ENCODE measurements at regions not wholly inside any gene's neighbourhood (a gene's known extent, or its start where the extent isn't known, plus 50 kb on each side); places are given as distances from the start of the nearest gene placed in this dataset.
"Not testable (repeated sequence)": the region's sequence is repeated elsewhere in the genome, so short reads cannot be mapped to it uniquely, and the experiment has no call there.

DNA sequence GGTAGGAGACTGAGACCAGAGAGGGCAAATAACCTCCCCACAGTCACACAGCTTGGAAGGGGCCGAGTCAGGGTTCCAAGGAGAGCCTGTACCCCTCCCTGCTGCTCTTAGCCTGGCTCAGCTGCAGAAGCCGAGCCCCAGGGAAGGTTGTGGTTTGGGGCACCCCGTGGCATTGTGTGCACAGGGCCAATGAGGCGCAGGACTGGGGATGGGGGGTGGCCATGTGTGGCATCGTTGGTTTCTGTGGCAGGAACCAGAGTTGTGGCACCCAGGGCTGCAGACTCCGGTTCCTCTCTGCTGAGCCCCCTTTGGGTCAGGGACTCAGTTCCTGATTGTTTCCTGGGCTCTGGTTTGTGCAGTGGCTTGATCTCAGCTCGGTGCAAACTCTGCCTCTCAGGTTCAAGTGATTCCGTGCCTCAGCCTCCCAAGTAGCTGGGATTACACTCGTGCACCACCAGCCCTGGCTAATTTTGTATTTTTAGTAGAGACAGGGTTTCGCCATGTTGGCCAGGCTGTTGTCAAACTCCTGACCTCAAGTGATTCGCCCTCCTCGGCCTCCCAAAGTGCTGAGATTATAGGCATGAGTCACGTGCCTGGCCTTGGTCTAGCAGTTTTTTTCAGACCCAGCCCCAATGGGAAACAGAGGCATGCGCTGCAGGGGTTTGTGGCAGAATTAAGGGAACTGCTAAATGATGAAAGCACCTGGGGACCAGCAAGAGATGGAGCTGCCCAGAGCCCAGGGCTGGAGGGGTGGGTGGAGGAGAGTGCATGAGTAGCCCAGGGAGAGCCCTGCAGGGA lies 221.0 kb upstream of the SULF2 start:
- no peak for DNase-seq (ENCODE audit: extremely low spot score, insufficient read length, low read depth)
- no peak for FAIRE-seq

DNA sequence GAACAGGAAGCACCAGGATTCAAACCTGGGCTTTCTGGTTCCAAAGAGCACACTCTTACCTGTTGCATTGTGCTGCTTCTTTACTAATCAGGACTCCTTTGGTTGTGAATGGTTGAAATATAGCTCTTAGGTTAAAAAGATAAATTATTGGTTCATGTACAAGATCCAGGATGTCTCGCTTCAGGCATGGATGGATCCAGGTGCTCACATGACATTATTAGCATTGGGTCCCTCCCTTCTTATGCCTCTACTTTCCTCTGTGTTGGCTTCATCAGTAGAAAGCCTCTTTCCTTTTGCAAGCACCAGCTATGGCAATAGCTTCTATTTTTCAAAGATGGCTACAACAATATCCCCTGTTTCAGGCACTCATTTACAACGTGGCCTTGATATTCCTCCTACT lies 217.7 kb upstream of the SULF2 start:
- FAIRE-seq (no peak), DNase-seq (ENCODE audit: extremely low spot score, insufficient read length, low read depth) (no peak)

GRCh38 chr20:48002517-48002970 lies 217.3 kb upstream of the SULF2 start:
- FAIRE-seq = peak; percentile 88
- peak; percentile 12 for DNase-seq (ENCODE audit: extremely low spot score, insufficient read length, low read depth)

DNA sequence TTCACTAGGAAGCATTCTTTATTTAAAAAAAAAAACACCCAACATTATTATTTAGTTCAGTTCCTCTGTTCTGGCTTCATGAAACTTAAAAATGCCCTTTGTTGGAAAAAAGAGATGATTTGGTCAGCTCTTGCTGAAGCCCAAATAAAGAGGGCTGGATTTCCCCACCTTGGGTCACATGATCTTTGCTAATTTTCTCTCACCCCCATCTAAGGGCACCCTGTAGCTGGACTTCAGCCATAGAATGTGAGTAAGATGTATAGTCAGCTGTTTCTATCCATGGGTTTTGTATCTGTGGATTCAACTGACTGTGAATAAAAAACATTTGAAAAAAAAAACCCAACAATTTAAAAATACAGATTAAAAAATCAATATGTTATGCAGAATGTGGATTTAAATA lies 213.9 kb upstream of the SULF2 start:
- FAIRE-seq = no peak

DNA sequence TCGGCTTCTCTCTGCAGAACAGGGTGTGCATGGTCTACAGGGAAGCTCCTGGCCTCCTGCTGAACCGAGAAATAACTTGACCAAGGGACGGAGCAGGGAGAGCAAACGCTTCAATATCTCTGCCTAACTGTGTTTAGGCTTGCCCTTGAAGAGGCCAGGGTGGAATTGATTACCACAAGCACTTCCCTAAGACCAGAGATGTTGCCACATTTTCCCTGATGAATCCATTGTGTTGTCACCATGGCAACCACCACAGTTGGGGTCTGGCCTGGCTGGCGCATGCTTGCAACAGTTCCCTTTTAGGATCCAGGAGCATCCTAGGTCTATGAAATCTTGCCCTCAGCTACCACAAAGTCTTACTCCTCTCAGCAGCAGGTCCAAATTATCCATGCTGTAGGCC lies 213.5 kb upstream of the SULF2 start:
- DNase-seq (ENCODE audit: extremely low spot score, insufficient read length, low read depth) (no peak), FAIRE-seq (no peak)

More for the DNA sequence above, 213.9 kb upstream of the SULF2 start:
- no peak for DNase-seq (ENCODE audit: extremely low spot score, insufficient read length, low read depth)

- DNase-seq (ENCODE audit: extremely low spot score, insufficient read length, low read depth) = no peak
- no peak for FAIRE-seq
Observed at GRCh38 chr20:47995661-47996060, 210.4 kb upstream of the SULF2 start.

GRCh38 chr20:47993817-47994216 lies 208.5 kb upstream of the SULF2 start:
- FAIRE-seq = no peak
- no peak for DNase-seq (ENCODE audit: extremely low spot score, insufficient read length, low read depth)

- FAIRE-seq = no peak
Observed at GRCh38 chr20:47993035-47993755, 207.9 kb upstream of the SULF2 start.

DNA sequence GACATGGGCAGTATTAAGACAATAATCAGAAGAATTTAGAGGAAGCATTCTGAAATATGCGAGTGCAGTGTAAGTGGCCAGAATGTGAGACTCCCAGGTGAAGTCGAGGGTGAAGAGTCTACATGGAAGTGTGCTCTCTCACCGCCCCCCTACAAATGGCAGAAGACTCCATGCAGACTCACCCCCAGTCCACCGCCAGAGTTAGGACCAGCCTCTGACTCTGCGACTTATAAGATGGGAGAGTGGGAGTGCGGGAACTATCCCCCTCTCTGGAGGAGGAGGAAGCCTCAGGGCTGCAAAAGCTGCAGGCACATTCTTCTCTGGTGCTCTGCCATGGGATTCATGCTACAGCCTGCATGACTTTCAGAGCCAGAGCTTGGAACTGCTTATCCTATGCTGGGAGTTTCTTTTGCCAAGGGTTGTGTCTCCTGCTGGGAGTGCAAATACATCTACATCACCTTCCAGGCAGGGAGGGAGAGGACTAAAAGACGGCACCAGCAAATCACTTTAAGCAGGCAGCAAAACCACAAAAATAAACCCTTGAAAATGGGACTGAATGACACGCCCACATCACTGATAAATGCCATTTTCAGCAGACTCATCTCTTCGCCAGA lies 206.7 kb upstream of the SULF2 start:
- DNase-seq (ENCODE audit: extremely low spot score, insufficient read length, low read depth) (no peak), FAIRE-seq (no peak)

More at GRCh38 chr20:47993035-47993755, 207.9 kb upstream of the SULF2 start:
- DNase-seq (ENCODE audit: extremely low spot score, insufficient read length, low read depth) = no peak

- no peak for DNase-seq (ENCODE audit: extremely low spot score, insufficient read length, low read depth)
- no peak for FAIRE-seq
Observed at GRCh38 chr20:47990507-47991150, 205.3 kb upstream of the SULF2 start.

GRCh38 chr20:47989957-47990356 lies 204.7 kb upstream of the SULF2 start:
- FAIRE-seq (no peak), DNase-seq (ENCODE audit: extremely low spot score, insufficient read length, low read depth) (no peak)

GRCh38 chr20:47988676-47989075 lies 203.4 kb upstream of the SULF2 start:
- FAIRE-seq = no peak
- no peak for DNase-seq (ENCODE audit: extremely low spot score, insufficient read length, low read depth)

GRCh38 chr20:47985092-47985850 lies 200.0 kb upstream of the SULF2 start:
- FAIRE-seq = no peak
- DNase-seq (ENCODE audit: extremely low spot score, insufficient read length, low read depth) = no peak

- no peak for DNase-seq (ENCODE audit: extremely low spot score, insufficient read length, low read depth)
- FAIRE-seq = no peak
Observed at GRCh38 chr20:47984437-47984836, 199.2 kb upstream of the SULF2 start.

- not testable (repeated sequence) for DNase-seq (ENCODE audit: extremely low spot score, insufficient read length, low read depth); FAIRE-seq
Observed at GRCh38 chr20:47983642-47984041, 198.4 kb upstream of the SULF2 start.

DNA sequence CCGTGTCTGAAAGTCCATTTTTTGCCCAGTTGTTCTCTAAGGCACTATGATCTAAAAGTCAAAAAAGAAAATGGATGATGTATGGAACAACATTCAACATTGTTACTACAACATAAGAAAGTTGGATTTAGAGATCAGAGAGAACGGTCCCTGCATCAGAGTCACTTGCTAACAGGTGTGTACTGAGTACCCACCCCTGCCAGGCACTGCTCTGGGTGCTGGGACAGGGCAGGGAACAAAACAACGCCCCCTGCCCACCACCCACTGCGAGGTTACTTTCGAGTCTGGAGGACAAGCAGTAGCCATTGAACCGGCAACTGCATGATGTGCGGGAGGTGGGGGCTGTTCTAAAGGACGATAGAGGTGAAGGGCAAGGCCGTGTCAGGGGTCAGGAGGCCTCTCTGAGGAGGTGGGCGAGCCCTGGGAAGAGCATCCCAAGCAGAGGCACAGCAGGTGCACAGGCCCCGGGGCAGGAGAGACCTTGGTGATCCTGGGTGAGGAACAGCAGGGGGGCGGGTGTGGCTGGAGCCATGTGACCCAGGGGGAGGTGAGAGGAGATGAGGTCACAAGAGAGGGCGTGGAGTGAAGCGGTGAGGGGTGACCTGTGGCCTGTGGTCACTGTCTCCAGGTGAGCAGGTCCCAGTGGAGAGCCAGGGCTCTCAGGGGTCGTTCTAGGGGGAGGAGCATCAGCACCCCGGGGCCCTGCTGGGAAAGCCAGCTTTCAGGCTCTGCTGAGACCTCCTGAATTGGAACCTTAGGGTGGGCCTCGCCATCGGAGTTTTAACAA lies 197.5 kb upstream of the SULF2 start:
- FAIRE-seq = no peak

GRCh38 chr20:47981222-47981621 lies 195.9 kb upstream of the SULF2 start:
- DNase-seq (ENCODE audit: extremely low spot score, insufficient read length, low read depth) = no peak
- FAIRE-seq = no peak

More for the DNA sequence above, 197.5 kb upstream of the SULF2 start:
- DNase-seq (ENCODE audit: extremely low spot score, insufficient read length, low read depth) = no peak

DNA sequence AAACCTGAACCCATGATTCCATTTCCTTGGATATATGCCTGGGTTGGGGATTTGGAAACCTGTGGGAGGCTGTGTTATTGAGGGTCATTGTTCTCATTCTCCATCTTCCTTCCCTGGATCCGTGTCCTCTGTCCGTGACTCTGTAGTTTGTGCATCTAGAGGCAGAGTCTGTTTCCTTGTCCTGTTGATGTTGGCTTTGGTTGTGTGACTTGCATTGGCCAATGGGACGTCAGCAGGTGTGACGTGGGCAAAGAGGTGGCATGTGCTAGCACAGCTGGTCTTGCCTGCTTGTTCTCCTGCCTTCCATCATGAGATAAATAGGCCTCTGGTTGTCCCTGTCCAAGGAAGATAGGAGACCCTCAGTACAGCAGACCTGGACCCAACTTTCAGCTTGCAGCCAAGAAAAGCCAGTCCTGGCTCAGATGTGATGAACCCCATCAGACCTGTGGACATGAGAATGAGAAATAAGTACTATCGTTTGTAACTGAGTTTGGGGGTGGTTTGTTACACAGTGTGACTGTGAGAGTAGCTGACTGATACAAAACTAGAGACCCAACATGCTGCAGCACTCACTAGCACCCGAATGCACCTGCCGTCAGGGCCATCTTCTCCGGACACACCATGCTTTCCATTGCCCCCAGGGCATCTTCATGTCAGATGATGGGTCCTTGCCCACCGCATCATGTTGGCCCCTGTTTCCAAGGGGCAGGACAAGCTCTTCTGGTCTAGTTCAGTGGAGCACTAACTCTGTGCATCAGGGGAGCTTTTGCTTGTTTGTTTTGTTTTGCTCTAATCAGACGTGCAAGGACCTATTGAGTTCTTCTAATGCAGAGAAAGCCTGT lies 195.3 kb upstream of the SULF2 start:
- no peak for DNase-seq (ENCODE audit: extremely low spot score, insufficient read length, low read depth)
- no peak for FAIRE-seq

Measured in GM18507 (cell line).